ENCODE measurements at regions not wholly inside any gene's neighbourhood (a gene's known extent, or its start where the extent isn't known, plus 50 kb on each side); places are given as distances from the start of the nearest gene placed in this dataset.

- no peaks in the 10 kb centered on the region for H3K36me3 Mint-ChIP-seq (ENCODE audit: unreplicated experiment)
- H3K4me3 Mint-ChIP-seq (ENCODE audit: unreplicated experiment) = no peak overlapping the region
- no peaks in the 10 kb centered on the region for H3K9me3 Mint-ChIP-seq (ENCODE audit: unreplicated experiment)
- no peaks in the 10 kb centered on the region for H3K4me1 Mint-ChIP-seq (ENCODE audit: unreplicated experiment)
- peaks cover 12% of the 10 kb centered on the region for H3K27me3 Mint-ChIP-seq (ENCODE audit: unreplicated experiment)
- TF ChIP-seq CTCF (IDR thresholded peaks at IDR 0.05) = no peak
- no peak for DNase-seq (ENCODE audit: extremely low spot score, unreplicated experiment)
- H3K27ac Mint-ChIP-seq (ENCODE audit: unreplicated experiment) = no peak overlapping the region
Measured at GRCh38 chr13:40200273-40200978, 466.0 kb downstream of the FOXO1 start.

DNA sequence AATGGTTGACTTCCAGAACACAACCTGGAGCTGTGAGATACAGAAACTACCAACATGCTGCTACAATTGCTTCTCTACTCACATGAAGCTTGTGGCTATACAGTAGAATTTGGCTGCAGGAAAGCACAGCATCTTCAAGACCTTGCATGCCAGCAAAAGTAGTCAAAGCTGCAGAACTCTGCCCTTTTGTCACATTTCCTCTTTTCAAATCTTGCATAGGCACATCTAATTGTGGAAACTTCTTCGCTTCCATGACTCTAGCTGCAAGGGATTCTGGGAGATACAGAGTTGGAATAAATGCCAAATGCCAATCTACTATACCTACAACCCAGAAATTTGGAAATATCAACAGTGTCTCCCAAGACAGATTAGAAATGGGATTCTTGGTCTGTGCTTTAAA is 462.2 kb downstream of the FOXO1 start:
- Mint-ChIP-seq H3K4me3 (ENCODE audit: unreplicated experiment) (no peak overlapping the region), H3K4me1 (ENCODE audit: unreplicated experiment) (peaks cover 2% of the 10 kb centered on the region), H3K27me3 (ENCODE audit: unreplicated experiment) (peaks cover 12% of the 10 kb centered on the region), H3K36me3 (ENCODE audit: unreplicated experiment) (no peaks in the 10 kb centered on the region), H3K27ac (ENCODE audit: unreplicated experiment) (no peak overlapping the region), H3K9me3 (ENCODE audit: unreplicated experiment) (no peaks in the 10 kb centered on the region)
- DNase-seq (ENCODE audit: extremely low spot score, unreplicated experiment) = peak; percentile 11
- no peak for TF ChIP-seq CTCF (IDR thresholded peaks at IDR 0.05)

DNA sequence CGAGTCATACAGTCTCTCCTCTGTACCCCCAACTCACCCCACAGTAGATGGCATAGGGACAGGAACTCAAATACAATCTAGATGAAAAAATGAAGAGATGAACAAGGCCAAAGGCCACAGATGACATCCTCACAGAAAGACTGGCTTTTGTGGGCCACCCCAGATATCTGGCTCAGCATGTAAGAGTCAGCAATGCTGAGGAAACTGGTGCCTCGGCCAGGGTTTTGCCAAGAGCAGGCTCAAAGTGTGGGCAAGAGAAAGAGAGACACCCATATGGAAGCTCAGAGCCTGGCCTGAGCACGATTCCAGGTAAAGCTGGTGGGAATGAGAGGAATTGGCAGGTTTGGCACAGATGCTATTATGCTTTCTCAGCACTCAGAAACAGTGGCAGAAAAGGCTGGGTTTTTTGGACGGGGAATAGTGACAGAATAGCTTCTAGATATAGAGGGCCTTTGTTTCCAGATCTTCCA is 460.6 kb downstream of the FOXO1 start:
- Mint-ChIP-seq H3K4me3 (ENCODE audit: unreplicated experiment) (no peak overlapping the region), H3K9me3 (ENCODE audit: unreplicated experiment) (no peaks in the 10 kb centered on the region), H3K36me3 (ENCODE audit: unreplicated experiment) (no peaks in the 10 kb centered on the region), H3K27me3 (ENCODE audit: unreplicated experiment) (peaks cover 2% of the 10 kb centered on the region), H3K27ac (ENCODE audit: unreplicated experiment) (no peak overlapping the region), H3K4me1 (ENCODE audit: unreplicated experiment) (peaks cover 2% of the 10 kb centered on the region)
- no peak for TF ChIP-seq CTCF (IDR thresholded peaks at IDR 0.05)
- peak; percentile 71 for DNase-seq (ENCODE audit: extremely low spot score, unreplicated experiment)

DNA sequence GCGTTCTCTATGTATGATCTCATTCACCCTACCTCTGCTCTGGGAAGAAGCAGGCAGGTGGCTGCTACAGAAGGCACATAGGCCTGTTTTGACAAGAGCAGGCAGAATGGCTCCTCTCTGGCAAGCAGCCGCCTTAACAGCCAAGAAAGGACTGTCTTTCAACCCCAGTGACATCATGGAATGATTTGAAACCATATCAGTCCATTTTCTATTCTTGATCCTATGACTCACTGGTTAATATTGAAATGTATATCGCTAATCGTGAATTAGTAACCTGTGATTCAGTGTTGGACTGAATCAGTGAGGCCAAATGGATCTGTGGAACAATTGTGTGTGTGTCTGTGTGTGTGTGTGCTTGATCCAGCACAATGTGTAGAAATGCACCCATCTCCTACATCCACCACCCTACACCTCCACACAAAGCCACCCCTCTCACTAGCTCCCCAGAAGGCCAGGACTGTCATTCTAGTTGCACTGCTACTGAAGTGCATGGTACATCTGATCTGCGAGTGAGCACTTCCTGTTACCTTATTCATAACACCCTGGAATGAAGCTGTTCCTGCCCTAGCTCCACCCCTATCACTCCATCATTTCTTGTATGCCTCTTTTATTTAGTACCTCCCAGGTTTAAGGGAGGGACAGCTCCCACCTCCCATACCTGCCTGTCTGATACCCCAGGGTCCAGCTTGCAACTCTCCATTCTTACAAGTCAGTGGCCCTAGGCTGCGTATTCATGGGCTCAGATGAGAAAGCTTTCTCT is 460.0 kb downstream of the FOXO1 start:
- Mint-ChIP-seq H3K36me3 (ENCODE audit: unreplicated experiment) (no peaks in the 10 kb centered on the region), H3K9me3 (ENCODE audit: unreplicated experiment) (no peaks in the 10 kb centered on the region), H3K27ac (ENCODE audit: unreplicated experiment) (no peak overlapping the region), H3K4me3 (ENCODE audit: unreplicated experiment) (no peak overlapping the region), H3K4me1 (ENCODE audit: unreplicated experiment) (peaks cover 2% of the 10 kb centered on the region), H3K27me3 (ENCODE audit: unreplicated experiment) (peaks cover under 1% of the 10 kb centered on the region)
- TF ChIP-seq CTCF (IDR thresholded peaks at IDR 0.05) = no peak
- peak; percentile 42 for DNase-seq (ENCODE audit: extremely low spot score, unreplicated experiment)

DNA sequence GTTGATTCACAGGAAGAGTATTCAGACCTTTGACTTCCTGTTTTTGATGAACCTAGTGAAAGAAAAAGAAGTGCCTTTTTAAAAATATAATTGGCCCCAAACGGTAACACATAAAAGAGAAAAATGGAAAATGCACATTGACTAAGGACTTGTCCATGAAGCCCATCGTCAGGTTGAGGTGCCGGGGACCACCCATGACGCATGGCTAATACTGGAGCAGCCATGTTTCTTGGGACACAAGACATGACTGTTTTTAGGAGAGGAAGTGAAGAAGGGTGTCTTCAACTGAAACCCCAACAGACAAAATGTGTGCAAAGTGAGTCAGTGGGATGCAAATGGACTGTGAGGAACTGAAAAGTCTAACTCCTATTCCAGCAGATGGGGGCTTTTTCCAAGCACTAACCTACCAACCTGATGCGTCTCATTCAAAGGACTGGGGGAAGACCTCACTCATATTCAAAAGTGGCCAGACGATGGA is 459.4 kb downstream of the FOXO1 start:
- Mint-ChIP-seq H3K27ac (ENCODE audit: unreplicated experiment) (no peak overlapping the region), H3K4me1 (ENCODE audit: unreplicated experiment) (peaks cover 2% of the 10 kb centered on the region)

More for the DNA sequence above, 459.4 kb downstream of the FOXO1 start:
- Mint-ChIP-seq H3K4me3 (ENCODE audit: unreplicated experiment) (no peak overlapping the region), H3K9me3 (ENCODE audit: unreplicated experiment) (peaks cover 2% of the 10 kb centered on the region), H3K36me3 (ENCODE audit: unreplicated experiment) (no peaks in the 10 kb centered on the region), H3K27me3 (ENCODE audit: unreplicated experiment) (peaks cover 7% of the 10 kb centered on the region)
- no peak for TF ChIP-seq CTCF (IDR thresholded peaks at IDR 0.05)
- DNase-seq (ENCODE audit: extremely low spot score, unreplicated experiment) = no peak
